Renal cortical epithelial cell (primary cell): ENCODE measurements at regions not wholly inside any gene's neighbourhood (a gene's known extent, or its start where the extent isn't known, plus 50 kb on each side); places are given as distances from the start of the nearest gene placed in this dataset.

Experiments used
- DNase-seq: peaks from one replicate; pipeline ENCODE4 v3.0.0-alpha.2; 2011; ENCODE audit warnings: low read depth

GRCh38 chr5:170451747-170452365, 52.0 kb upstream of the KCNIP1 start:
- DNase-seq = peak; percentile 48

- DNase-seq = no peak
These were observed 53.7 kb upstream of the KCNIP1 start for GRCh38 chr5:170450061-170450669.

- no peak for DNase-seq
These were observed 54.6 kb upstream of the KCNIP1 start for GRCh38 chr5:170449232-170449631.

GRCh38 chr5:170448221-170448620, 55.6 kb upstream of the KCNIP1 start:
- DNase-seq = no peak

GRCh38 chr5:170446365-170446764, 57.2 kb upstream of the KCNMB1 start:
- DNase-seq = no peak

DNA sequence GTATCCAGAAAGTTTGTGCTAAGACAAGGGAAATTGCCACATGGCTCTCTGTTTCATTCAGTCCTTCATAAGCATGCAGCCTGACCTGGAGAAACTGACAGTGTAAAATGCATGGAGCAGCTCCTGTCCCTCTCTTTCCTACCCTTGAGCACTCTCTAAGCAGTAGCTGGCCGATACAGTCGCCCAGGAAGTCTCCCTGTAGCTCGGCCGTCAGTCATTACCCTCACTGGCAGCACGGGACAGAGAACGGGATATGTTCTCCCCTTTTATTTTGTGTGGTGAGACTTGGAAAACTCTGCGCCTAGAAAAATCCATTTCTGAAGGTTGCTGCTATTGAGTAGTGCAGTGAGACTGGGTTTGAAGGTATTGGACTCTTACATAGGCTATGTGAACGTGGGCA, 56.8 kb upstream of the KCNMB1 start:
- no peak for DNase-seq

- DNase-seq = no peak
These were observed 55.9 kb upstream of the KCNMB1 start for GRCh38 chr5:170444969-170445505.

GRCh38 chr5:170444181-170444580, 55.0 kb upstream of the KCNMB1 start:
- no peak for DNase-seq

- DNase-seq = no peak
These were observed 54.5 kb upstream of the KCNMB1 start for GRCh38 chr5:170443624-170444023.

- no peak for DNase-seq
These were observed 53.8 kb upstream of the KCNMB1 start for GRCh38 chr5:170442921-170443320.

GRCh38 chr5:170442391-170442790, 53.2 kb upstream of the KCNMB1 start:
- no peak for DNase-seq

DNA sequence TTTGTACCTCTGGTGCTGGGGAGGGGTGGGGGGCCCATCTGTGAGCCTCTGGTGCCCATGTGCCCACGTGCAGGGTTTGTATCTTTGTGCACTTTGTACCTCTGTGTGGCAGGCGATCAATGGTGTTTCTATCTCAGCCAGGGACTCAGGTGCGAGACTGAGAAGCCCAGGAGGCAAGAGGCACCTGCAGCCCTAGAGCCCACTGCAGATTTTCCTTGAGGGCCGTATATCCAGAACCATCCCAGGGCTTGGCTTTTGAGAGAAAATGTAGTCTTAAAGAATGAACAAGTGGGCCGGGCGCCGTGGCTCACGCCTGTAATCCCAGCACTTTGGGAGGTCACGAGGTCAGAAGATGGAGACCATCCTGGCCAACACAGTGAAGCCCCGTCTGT, 52.2 kb upstream of the KCNMB1 start:
- no peak for DNase-seq

- no peak for DNase-seq
These were observed 51.7 kb upstream of the KCNMB1 start for GRCh38 chr5:170440771-170441392.

DNA sequence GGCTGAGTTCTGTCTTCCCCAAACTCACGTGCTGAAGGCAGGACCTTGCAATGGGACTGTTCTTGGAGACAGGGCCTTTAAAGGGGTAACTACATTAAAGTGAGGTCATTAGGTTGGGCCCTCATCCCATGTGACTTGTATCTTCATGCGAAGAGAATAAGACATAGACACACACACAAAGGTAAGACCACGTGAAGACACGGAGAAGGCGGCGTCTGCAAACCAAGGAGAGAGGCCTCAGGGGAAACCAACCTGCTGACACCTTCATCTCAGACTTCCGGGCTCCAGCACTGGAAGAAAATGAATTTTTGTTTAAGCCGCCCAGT, 50.7 kb upstream of the KCNMB1 start:
- no peak for DNase-seq

DNA sequence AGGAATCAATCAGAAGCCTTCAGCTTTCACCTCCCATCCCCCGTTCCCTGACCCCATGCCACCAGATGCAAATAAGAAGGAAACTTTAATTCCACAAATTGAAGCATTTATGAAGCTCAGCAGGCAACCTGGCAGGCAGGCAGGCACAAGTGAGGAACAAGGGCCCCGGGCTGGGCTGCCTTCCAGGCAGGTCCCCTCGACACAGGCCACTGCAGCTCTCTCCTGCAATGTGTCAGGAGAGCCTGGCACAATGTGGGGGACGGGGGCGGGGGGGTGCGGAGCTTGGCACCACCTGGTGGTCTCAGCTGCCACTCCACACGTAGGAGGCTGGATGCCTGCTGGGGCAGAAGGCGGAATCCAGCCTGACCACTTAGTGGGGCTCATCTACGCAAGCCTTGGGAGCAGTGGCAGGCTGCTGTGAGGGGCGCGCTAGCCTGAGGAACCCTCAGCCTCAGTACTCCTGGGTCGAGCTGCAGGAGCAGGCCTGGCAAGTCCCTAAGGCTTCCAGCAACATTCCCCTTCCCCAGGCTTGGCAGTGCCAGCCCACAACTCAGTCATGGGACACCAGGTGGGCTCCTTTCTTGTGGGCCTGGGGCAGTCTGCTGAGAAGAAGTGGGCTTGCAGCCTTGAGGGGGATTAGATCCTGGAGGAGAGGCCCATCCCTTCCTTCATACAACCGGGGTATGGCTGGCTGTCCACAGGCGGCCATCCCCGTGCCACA, 50.2 kb upstream of the KCNMB1 start:
- no peak for DNase-seq
